GM08714 (cell line): ENCODE measurements at regions not wholly inside any gene's neighbourhood (a gene's known extent, or its start where the extent isn't known, plus 50 kb on each side); places are given as distances from the start of the nearest gene placed in this dataset.
"Not testable (repeated sequence)": the region's sequence is repeated elsewhere in the genome, so short reads cannot be mapped to it uniquely, and the experiment has no call there.

ENCODE experiments used
- H3K4me3 ChIP-seq: fragments of 200-500 bp; sonication (Bioruptor generic); 2 replicates; pipeline ENCODE4 v1.5.1; 2014; ENCODE audit warnings: mild to moderate bottlenecking, low read length, inconsistent platforms
- ZNF274 ChIP-seq: IDR thresholded peaks from 2 replicates; pipeline ENCODE4 v1.6.1; 2012; ENCODE audit warnings: mild to moderate bottlenecking, low read depth, low read length

DNA sequence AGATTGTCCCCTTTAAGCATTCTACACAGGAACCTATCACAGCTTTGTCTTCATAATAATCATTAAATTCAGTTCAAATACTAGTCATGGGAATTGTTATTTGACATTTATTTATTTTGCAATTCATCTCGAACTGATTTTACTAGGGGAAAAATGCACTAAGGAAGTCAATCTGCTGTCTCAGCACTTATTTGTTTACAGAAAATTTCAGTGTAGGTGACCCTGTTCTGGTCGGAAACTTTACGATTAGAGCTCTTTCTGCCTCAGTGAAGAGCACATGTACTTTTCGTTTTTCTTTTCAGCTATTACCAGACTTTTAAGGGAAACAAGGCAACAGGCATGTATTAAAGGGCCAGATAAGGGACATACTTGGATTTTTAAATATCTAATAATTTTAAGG is 1405.7 kb upstream of the ZEB2 start:
- TF ChIP-seq ZNF274, result no peak
- H3K4me3 ChIP-seq, result no peak overlapping the region

DNA sequence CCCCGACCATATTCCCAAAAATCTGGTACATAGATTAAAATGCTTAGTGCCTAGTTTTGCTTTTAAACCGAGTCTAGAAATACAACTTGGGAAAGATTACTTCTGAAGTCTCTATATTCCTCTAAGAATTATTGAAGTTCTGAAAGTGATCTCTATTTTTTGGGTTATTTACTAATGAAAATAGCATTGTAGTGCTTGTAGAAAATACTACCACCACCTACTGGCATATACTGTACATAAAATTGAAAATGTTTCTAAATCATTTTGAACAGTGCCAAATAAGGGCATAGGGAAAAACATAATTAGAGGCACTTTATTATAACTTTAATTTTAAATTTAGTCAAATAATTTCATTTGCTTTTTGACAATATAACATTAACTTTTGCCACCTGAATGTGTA is 1399.6 kb upstream of the ZEB2 start:
- TF ChIP-seq ZNF274, result no peak

DNA sequence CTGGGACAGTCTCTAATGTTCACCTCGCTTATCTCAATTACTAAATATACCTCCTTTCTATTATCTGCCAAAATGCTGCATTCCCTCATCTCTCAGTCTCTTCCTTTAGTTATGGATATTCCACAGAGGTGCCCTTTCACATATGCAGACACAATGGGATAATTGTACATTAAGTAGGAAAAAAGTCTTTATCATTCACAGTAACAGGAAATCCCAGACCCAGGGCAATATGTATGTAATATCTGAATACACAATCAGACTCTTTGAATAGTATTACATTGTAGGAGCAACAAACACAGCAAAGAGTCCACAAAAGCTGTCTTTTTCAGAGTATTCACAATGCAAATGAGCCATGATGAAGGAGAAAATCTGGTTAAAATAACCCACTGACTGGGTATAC is 1399.0 kb upstream of the ZEB2 start:
- no peak overlapping the region for H3K4me3 ChIP-seq

More for the DNA sequence above, 1399.6 kb upstream of the ZEB2 start:
- no peak overlapping the region for H3K4me3 ChIP-seq

DNA sequence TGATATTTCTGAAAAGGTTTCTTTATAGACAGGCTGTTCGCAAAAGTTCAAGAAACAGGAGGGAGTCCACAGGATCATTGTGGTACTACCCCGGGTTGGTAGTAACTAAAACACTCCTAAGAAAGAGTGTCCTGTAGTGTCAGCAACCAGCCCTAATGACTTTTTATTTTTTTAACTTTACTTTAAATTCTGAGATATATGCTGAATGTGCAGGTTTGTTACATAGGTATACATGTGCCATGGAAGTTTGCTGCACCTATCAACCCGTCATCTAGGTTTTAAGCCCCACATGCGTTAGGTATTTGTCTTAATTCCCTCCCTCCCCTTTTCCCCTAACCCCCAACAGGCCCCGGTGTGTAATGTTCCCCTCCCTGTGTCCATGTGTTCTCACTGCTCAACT is 1396.9 kb upstream of the ZEB2 start:
- H3K4me3 ChIP-seq, result no peak overlapping the region
- TF ChIP-seq ZNF274, result no peak

More for the DNA sequence above, 1399.0 kb upstream of the ZEB2 start:
- TF ChIP-seq ZNF274, result no peak

DNA sequence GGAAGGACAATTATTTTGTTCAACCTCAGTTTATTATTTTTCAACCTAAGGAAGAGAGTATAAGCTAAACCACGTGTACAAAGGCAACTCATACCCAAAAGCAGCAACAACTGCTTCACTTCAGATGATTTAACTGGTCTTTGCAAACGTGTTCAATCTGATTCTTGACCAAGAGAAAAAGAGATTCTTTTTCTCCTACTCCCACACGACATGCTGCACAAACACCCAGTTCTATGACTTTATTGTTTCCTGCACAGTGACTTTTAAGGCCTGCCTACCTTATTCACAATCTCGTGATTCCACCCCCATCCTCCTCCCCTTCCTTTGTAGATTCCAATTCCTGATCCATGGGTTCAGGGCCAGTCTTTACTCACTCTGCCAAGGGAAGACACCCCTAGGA is 1394.8 kb upstream of the ZEB2 start:
- TF ChIP-seq ZNF274, result no peak
- H3K4me3 ChIP-seq, result no peak overlapping the region

DNA sequence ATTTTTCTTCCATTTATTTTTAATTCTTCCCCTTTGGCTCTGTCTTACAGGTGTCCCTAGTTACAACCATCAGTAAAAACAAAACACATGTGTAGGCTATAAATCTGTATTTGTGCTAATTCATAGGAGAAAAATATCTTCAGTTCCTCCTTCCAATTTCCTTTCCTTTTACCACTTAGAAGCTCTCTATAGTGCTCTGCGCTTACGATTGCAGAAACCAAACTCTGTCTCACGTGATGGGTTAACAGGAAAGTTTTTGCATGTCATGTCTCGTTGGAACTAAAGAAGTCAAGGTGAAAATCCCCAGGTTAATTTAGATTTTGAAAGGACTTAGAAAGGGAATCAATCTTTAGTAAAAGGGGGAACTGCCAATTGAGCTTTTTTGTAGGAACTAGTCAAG is 1390.5 kb upstream of the ZEB2 start:
- TF ChIP-seq ZNF274, result no peak
- no peak overlapping the region for H3K4me3 ChIP-seq

DNA sequence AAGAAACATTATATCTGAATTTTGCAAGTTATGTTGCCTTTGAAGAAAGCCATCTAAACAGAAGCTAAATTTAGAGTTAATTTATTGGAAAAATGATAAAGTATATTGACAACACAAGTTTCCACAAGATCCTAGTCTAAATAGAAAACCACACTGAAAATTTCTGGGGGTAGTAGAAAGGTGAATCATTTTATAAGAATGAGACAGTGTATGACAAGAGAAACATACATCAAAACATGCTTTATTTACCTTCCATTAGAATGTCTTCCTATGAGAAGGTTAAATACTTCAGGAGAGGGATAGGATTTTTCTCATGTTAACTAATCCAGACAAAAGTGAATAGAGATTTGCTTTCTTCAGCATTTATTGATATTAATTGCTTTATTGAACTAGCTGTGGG is 1389.8 kb upstream of the ZEB2 start:
- H3K4me3 ChIP-seq, result no peak overlapping the region
- no peak for TF ChIP-seq ZNF274

DNA sequence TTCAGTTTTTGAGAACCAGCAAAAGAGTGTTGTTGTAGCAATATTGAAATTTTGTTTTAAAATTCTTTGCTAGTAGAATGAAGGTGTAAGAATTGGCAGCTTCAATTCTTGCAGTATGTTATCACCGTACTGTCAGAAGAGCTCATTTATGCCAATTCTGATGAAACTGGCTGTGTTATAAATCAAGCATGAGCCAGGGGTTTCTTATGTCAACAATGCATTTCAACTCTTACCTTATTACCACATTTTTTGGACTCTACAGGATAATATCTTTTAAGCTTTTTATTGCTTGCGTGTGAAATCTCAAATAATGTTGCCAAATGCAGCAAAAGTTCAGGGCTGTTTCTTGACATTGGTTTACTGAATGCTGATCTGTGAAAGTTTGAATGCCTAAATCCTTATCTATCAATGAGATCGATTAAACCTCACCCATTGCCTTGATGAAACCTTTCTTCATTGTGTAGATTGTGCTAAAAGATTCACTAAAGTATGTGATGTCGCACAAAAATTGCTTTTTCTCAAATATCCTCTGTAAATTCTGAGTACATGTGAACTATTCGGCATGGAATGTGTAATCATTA is 1389.3 kb upstream of the ZEB2 start:
- H3K4me3 ChIP-seq, result no peak overlapping the region
- TF ChIP-seq ZNF274, result no peak

DNA sequence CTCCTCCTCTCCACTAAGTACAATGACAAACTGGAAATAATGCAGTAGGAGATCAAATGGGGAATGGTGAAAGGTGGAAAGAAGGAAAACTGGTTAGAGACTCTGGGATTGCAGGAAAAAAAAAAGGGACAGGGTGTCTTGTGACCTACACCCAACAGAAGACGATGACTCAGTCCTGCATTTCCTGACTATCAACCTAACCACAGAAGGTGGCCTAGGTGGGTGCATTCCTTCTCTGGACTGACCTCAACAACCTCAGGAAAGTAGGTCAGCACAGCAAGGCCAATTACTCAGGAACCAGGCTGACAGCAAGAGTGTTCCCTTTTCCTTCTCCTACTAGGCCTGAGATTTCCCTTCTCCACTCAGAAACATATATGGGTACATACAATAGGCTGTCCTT is 1386.4 kb upstream of the ZEB2 start:
- TF ChIP-seq ZNF274, result no peak

DNA sequence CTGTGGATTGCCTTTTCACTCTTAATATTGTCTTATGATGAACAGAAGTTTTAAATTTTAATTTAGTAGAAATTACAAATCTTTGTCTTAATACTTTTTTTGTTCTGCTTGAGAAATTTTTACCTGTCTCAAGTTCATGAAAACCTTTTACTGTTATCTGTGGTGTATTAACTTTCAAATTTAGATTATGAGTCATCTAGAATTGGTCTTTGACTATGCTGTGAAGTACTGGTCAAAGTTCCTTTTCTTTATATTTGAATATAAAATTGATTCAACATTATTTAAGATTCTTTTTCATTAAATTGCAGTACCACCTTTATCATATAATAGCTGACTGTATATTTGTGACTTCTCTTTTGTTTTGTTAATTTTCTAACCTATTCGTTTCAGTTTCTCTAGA is 1385.5 kb upstream of the ZEB2 start:
- no peak for TF ChIP-seq ZNF274
- H3K4me3 ChIP-seq, result no peak overlapping the region

More for the DNA sequence above, 1386.4 kb upstream of the ZEB2 start:
- H3K4me3 ChIP-seq, result no peak overlapping the region

DNA sequence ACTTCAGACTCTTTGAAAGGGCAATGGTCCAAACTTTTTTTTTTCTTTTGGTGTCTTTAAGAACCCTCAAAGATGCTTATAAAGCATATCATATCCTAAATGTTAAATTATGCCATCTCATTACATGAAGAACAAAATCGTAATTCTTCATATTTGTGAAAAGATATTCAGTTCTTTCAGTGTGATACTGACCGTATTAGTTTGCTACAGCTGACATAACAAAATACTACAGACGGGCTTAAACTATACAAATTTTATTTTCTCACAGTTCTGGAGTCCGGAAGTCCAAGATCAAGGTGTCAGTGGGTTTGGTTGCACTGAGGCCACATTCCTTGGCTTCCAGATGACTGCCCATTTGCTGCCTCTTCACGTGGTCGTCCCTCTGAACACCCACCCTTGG is 1377.2 kb upstream of the ZEB2 start:
- no peak for TF ChIP-seq ZNF274
- H3K4me3 ChIP-seq, result no peak overlapping the region

DNA sequence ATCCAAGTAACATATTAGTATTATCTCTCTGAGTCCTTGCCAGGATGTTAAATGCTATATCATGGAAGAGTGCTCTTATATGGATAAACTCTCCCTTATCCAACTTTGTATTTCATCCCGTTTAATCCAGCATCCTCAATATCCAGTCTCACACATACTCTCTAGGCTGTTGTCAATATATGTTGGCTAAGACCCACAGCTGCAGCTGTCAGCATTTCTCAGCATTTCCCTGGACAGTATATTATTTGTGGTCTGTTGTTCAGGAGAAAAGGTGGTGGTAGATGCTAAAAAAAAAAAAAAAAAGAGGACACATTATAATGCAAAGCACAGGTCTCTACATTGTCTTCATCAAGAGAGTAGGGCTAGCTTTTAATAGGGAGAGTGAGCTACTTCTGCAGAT is 1368.0 kb upstream of the ZEB2 start:
- TF ChIP-seq ZNF274, result no peak
- H3K4me3 ChIP-seq, result no peak overlapping the region

DNA sequence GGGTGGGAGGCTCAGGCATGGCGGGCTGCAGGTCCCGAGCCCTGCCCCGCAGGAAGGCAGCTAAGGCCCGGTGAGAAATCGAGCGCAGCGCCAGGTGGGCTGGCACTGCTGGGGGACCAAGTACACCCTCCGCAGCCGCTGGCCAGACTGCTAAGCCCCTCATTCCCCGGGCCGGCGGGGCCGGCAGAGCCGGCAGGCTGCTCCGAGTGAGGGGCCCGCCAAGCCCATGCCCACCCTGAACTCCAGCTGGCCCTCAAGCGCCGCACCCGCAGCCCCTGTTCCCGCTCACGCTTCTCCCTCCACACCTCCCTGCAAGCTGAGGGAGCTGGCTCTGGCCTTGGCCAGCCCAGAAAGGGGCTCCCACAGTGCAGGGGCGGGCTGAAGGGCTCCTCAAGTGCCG is 1361.1 kb upstream of the ZEB2 start:
- H3K4me3 ChIP-seq, result not testable (repeated sequence)

DNA sequence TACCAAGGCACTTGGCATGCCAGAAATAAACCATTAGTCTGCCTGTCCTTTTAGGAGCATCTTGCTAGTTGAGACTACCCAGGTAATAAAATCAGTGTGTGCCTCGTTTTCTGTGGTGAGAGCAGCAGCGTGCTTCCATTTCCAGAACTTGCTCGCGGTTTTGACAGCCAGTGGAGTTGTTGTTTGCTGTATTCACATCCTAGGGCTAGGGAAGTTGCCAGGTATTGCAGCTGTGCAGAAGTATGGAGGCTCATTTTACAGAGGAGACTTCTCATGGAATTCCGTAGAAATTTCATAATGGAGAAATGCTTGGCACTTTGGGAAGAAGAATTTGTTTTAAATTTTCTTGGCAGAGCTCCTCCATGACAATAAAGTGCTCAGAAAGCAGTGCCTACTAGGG is 1355.1 kb upstream of the ZEB2 start:
- no peak for TF ChIP-seq ZNF274
- no peak overlapping the region for H3K4me3 ChIP-seq

DNA sequence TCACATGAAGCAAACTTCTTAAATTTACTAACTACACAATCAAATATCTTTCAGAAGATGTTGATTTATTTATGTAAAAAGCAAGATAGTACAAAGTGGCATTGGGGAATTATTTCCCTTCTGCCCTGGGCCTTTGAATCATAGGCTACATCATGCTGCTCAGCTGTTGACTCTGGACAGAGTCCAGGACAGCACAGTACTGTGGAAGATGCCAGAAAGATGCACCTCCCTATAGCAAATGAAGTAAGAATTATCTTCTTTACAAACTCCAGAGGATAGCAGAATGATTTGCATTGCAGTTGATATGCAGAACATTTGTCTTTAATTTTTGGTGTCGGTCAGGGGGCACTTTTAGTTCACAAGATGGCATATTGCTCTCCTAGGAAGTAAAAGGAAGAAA is 1354.5 kb upstream of the ZEB2 start:
- H3K4me3 ChIP-seq, result no peak overlapping the region
- no peak for TF ChIP-seq ZNF274

DNA sequence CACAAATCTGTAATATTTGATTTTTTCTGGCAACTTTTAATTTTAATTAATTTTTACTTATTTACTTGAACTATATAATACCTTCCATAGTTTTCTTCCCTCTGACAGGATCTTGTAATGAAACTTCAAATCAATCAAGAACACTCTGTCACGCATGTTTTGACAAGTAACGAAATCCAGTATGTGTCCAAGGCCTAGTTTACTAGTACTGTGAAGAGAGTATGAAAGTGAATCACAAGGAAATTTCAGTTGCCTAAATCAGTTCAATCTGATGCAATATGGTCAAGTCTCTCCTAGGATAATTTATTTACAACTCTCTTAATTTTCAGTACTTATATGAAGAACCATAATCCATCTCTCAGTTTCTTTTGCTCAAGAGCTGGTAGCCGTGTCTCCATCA is 1344.6 kb upstream of the ZEB2 start:
- H3K4me3 ChIP-seq, result no peak overlapping the region
- TF ChIP-seq ZNF274, result no peak
